OCI-LY3 (cell line): ENCODE measurements at regions not wholly inside any gene's neighbourhood (a gene's known extent, or its start where the extent isn't known, plus 50 kb on each side); places are given as distances from the start of the nearest gene placed in this dataset.

Experiments used
- H2AFZ ChIP-seq: fragments of 200-600, 300-600 bp; shearing (Covaris generic); 2 replicates; pipeline ENCODE4 v1.6.0; 2014; ENCODE audit warnings: antibody characterized with exemption, low read depth, low read length
- H3K27ac ChIP-seq: fragments of 200-600, 300-600 bp; sonication (generic); 2 replicates; pipeline ENCODE4 v1.5.1; 2014; ENCODE audit warnings: mild to moderate bottlenecking, low read length, moderate library complexity, mixed read lengths
- H3K27me3 ChIP-seq: fragments of 200-600, 300-600 bp; sonication (generic); 2 replicates; pipeline ENCODE4 v1.6.1; 2014; ENCODE audit warnings: low read depth, low read length, mixed read lengths
- H3K36me3 ChIP-seq: fragments of 200-600, 300-600 bp; sonication (generic); replicated peaks from 2 replicates; pipeline ENCODE3; 2014; ENCODE audit warnings: low read depth, low read length, mixed read lengths
- H3K4me1 ChIP-seq: fragments of 300-600, 200-600 bp; sonication (generic); 2 replicates; pipeline ENCODE4 v1.6.1; 2014; ENCODE audit warnings: low read length, mixed read lengths
- H3K4me2 ChIP-seq: fragments of 200-600, 300-600 bp; sonication (generic); 2 replicates; pipeline ENCODE4 v1.6.1; 2014; ENCODE audit warnings: low read length, mixed read lengths
- H3K4me3 ChIP-seq: fragments of 300-600, 200-600 bp; sonication (generic); 2 replicates; pipeline ENCODE4 v1.5.1; 2014; ENCODE audit warnings: antibody characterized with exemption, mild to moderate bottlenecking, low read length, moderate library complexity
- H3K79me2 ChIP-seq: fragments of 300-600, 200-600 bp; shearing (Covaris generic); 2 replicates; pipeline ENCODE4 v1.6.1; 2014; ENCODE audit warnings: mild to moderate bottlenecking, low read length, mixed read lengths
- H3K9ac ChIP-seq: fragments of 300-600, 200-600 bp; shearing (Covaris generic); 2 replicates; pipeline ENCODE4 v1.6.0; 2014; ENCODE audit warnings: mild to moderate bottlenecking, low read length, moderate library complexity
- H3K9me3 ChIP-seq: fragments of 200-600, 300-600 bp; shearing (Covaris generic); 2 replicates; pipeline ENCODE4 v1.6.1; 2014; ENCODE audit warnings: low read length, mixed read lengths; ENCODE audit not compliant: insufficient read depth
- H4K20me1 ChIP-seq: fragments of 200-600, 300-600 bp; sonication (generic); 2 replicates; pipeline ENCODE4 v1.6.1; 2016; ENCODE audit warnings: low read length, mixed read lengths; ENCODE audit not compliant: insufficient read depth
- EZH2phosphoT487 ChIP-seq: fragments of 200-600 bp; shearing (Covaris generic); IDR thresholded peaks from 2 replicates; pipeline ENCODE4 v1.6.1; 2018; ENCODE audit warnings: antibody characterized with exemption, mixed run types, low read depth
- TF ChIP-seq, protein P1 (sequence below): fragments of 200-600, 300-600 bp; sonication (generic); IDR thresholded peaks from 2 replicates; pipeline ENCODE4 v1.5.1; 2014; ENCODE audit warnings: antibody characterized with exemption, low read length, low read depth

DNA sequence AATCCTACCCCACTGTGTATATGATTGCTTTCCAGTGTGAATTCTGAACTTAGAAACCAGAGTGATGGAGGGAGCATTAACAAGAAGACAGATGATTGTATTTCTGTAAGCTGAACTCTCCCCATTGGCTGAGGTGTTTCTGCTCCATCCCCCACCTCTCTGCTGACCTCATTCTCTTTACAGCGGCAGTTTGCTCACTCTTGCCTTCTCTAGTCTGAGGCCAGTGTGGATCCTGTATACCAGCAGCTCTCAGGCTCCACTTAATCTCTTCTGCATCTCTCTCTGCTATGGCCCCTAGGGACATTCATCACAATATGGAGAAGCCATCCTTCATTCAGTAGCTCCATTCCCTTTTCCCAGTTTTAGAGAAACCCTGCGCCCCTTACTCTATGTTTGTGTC lies 358.8 kb downstream of the MAN2A1 start:
- peaks cover 8% of the 10 kb centered on the region for H3K4me1 ChIP-seq
- H3K9me3 ChIP-seq: no peaks in the 10 kb centered on the region
- no peak overlapping the region for H3K9ac ChIP-seq
- H3K27ac ChIP-seq: no peak overlapping the region
- no peaks in the 10 kb centered on the region for H3K27me3 ChIP-seq
- H3K36me3 ChIP-seq: no peaks in the 10 kb centered on the region
- no peak overlapping the region for H2AFZ ChIP-seq
- H3K4me2 ChIP-seq: no peak overlapping the region
- no peaks in the 10 kb centered on the region for H3K79me2 ChIP-seq
- H4K20me1 ChIP-seq: no peaks in the 10 kb centered on the region
- no peak overlapping the region for H3K4me3 ChIP-seq
- TF ChIP-seq, protein P1, sequence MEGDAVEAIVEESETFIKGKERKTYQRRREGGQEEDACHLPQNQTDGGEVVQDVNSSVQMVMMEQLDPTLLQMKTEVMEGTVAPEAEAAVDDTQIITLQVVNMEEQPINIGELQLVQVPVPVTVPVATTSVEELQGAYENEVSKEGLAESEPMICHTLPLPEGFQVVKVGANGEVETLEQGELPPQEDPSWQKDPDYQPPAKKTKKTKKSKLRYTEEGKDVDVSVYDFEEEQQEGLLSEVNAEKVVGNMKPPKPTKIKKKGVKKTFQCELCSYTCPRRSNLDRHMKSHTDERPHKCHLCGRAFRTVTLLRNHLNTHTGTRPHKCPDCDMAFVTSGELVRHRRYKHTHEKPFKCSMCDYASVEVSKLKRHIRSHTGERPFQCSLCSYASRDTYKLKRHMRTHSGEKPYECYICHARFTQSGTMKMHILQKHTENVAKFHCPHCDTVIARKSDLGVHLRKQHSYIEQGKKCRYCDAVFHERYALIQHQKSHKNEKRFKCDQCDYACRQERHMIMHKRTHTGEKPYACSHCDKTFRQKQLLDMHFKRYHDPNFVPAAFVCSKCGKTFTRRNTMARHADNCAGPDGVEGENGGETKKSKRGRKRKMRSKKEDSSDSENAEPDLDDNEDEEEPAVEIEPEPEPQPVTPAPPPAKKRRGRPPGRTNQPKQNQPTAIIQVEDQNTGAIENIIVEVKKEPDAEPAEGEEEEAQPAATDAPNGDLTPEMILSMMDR: no peak
- TF ChIP-seq EZH2phosphoT487: no peak

GRCh38 chr5:110049816-110050215 lies 360.1 kb downstream of the MAN2A1 start:
- Histone ChIP-seq H2AFZ (no peak overlapping the region), H3K4me1 (peaks cover 21% of the 10 kb centered on the region), H3K4me2 (no peak overlapping the region), H3K4me3 (no peak overlapping the region), H3K9me3 (no peaks in the 10 kb centered on the region), H3K27me3 (no peaks in the 10 kb centered on the region), H3K79me2 (no peaks in the 10 kb centered on the region), H3K9ac (no peak overlapping the region), H4K20me1 (no peaks in the 10 kb centered on the region), H3K36me3 (no peaks in the 10 kb centered on the region), H3K27ac (no peak overlapping the region)
- TF ChIP-seq, protein P1: no peak
- TF ChIP-seq EZH2phosphoT487: no peak

- Histone ChIP-seq H4K20me1 (no peaks in the 10 kb centered on the region), H3K9me3 (no peaks in the 10 kb centered on the region), H3K27ac (no peak overlapping the region), H3K4me3 (no peak overlapping the region), H3K4me2 (no peak overlapping the region), H3K9ac (no peak overlapping the region), H3K4me1 (peaks cover 28% of the 10 kb centered on the region), H3K27me3 (no peaks in the 10 kb centered on the region), H3K36me3 (no peaks in the 10 kb centered on the region), H3K79me2 (no peaks in the 10 kb centered on the region), H2AFZ (no peak overlapping the region)
- no peak for TF ChIP-seq EZH2phosphoT487
- TF ChIP-seq, protein P1: no peak
These were observed 361.1 kb downstream of the MAN2A1 start for GRCh38 chr5:110050640-110051345.

DNA sequence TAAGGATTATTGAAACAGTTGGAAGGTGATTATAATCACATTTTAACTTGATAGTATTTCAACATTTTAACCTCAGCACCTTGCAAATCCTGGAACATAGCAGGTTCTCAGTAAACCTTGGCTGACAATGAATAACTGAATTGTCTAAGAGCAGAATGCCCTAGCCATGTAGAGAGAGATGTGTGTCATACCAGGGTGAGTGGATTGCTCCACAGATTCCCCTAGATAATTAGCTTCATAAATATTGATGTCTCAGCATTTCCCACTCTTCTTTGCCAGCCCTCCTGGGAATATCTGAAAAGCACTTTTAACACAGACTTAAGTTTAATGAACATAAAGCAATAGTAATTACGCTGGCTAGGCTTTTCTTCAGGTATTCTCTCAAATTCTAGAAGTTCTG lies 363.5 kb downstream of the MAN2A1 start:
- H2AFZ ChIP-seq: no peak overlapping the region
- no peaks in the 10 kb centered on the region for H3K9me3 ChIP-seq
- no peak overlapping the region for H3K9ac ChIP-seq
- H3K27ac ChIP-seq: no peak overlapping the region
- H3K36me3 ChIP-seq: no peaks in the 10 kb centered on the region
- H3K4me3 ChIP-seq: no peak overlapping the region
- TF ChIP-seq, protein P1: no peak
- no peak for TF ChIP-seq EZH2phosphoT487
- H3K4me1 ChIP-seq: peaks cover 33% of the 10 kb centered on the region
- no peaks in the 10 kb centered on the region for H4K20me1 ChIP-seq
- no peak overlapping the region for H3K4me2 ChIP-seq
- no peaks in the 10 kb centered on the region for H3K79me2 ChIP-seq
- no peaks in the 10 kb centered on the region for H3K27me3 ChIP-seq
